SKM-1 treated with dmso at 0.1 percent for 144 hours (cell line): ENCODE measurements at regions not wholly inside any gene's neighbourhood (a gene's known extent, or its start where the extent isn't known, plus 50 kb on each side); places are given as distances from the start of the nearest gene placed in this dataset.

Source experiments
- DNase-seq: peaks from one replicate; lab custom pipeline; 2025; ENCODE audit not compliant: unreplicated experiment; lab: John Stamatoyannopoulos, UW

GRCh38 chr17:13978478-13978877 is 90.8 kb upstream of the COX10 start:
- DNase-seq, result peak; percentile 14

- no peak for DNase-seq
These were observed 87.4 kb upstream of the COX10 start for GRCh38 chr17:13981881-13982280.

- no peak for DNase-seq
These were observed 84.3 kb upstream of the COX10 start for GRCh38 chr17:13984956-13985355.

GRCh38 chr17:13986855-13987254 is 82.4 kb upstream of the COX10 start:
- DNase-seq, result no peak

DNA sequence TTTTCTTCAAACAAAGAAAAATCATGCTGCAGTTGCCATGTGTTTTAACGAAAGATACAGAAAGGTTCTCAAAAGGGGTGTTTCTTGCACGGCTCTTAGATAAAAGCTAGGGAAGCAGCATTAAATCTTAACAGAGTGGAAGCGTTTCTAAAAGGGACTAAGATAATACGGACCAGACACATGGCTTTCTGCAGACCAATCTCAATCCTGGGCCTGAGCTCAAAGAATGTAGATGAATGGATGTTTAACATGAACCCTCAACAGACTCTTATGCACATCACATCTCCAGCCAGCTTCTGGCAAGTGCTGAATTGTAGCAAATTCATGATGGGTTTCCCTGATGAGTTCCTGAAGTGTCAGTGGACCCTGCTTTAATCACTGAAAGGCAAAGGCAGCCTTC is 80.2 kb upstream of the COX10 start:
- DNase-seq, result no peak

DNA sequence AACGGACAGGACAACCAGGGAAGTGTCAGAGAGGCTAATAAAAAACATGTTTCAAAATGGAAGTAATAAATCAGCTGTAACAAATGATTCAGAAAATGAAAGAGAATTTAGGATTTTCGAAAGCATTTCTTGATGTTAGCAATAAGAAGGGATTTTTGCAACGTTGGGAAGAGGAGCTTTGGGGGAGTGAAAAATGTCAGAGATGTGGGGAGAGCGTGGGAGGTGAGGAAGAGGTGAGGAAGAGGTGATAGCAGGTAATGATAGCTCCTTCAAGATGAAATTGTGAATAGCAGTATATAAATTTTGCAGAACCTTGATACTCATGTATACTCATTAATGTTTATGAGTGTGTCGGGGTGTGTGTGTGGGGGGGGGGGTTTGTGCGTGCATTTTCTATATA is 76.2 kb upstream of the COX10 start:
- DNase-seq, result no peak

DNA sequence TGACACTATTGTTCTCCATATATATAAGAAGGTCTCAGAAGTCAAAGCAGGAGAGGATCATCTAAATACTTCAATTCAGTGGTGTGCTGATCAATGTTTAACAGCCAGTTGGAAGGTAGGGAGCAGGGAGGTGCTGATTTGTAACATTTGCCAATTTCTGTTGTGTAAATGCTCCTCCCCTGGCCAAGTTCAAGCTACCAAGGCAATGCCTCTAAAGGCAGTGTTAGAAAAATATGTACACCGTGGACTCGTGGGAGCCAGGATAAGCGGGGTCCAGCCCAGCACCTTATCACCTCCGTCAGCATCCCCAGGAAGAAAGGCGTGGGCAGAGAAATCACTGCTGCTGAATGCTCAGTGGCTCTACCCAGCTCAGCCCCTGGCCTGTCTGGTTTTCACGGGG is 75.3 kb upstream of the COX10 start:
- DNase-seq, result no peak

GRCh38 chr17:13995856-13996271 is 73.4 kb upstream of the COX10 start:
- DNase-seq, result no peak

GRCh38 chr17:13996276-13996675 is 73.0 kb upstream of the COX10 start:
- DNase-seq, result no peak

GRCh38 chr17:13996748-13997147 is 72.6 kb upstream of the COX10 start:
- DNase-seq, result no peak

DNA sequence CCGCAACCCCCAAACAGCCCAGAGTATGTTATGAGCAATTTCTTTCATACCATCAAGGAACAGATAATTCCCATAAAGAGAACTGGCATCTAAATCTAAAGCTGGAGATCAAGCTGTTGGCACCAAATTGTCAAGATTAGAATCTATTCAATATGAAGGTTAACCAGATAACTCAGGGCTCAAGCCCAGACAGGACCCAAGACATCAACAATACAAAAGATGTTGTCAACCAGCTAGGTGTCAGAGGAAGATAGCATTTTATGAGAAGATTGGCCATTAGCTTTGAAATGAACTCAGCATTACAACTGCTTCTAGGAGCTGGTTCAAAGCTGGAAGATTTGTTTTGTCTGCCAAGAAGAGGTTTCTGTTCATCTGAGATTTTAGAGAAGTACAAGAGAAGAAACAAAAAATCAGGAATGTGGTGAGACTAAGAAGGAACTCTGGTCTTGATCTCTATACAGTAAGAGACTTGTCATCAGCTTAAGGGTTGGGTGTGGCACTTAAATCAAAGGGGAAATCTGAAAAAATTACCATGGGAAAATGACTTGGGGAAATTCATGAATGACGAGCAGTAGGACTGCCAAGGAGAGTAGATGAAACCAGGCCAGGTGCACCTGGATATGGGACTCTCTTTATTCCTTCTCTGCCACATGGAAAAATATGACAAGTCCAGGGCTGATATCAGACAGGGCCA is 64.2 kb upstream of the COX10 start:
- no peak for DNase-seq

DNA sequence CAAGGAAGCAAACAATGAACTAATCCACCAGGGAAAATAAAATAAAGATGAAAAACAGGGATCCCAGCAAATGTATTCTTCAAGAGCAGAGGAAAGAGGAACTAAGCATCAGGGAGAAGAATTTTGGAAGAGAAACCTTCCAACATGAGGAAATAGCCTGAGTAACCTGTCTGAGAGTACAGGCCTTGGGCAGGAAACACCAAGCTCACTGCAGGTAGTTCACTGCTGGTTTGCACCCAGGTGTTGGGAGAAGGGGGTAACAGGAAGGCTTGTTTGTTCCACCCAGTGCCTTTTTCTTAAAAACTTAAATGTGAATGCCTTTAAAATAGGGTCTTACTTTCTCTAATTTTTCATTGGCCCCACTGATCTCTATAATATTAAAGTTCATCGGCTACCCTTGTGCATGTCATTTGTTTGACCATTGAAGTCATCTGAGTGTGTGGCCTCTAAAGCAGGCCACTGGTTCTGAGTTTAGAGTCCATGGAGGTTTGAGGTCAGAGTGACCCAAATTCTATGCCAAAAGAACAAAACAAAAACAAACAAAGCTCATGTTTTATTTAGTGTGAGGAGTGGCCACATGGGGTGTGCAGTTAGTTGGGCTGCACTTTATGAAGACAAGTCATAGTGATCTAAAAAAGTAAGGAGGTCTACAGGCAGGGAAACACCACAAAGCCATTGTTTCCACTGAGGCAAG is 62.9 kb upstream of the COX10 start:
- DNase-seq, result no peak

DNA sequence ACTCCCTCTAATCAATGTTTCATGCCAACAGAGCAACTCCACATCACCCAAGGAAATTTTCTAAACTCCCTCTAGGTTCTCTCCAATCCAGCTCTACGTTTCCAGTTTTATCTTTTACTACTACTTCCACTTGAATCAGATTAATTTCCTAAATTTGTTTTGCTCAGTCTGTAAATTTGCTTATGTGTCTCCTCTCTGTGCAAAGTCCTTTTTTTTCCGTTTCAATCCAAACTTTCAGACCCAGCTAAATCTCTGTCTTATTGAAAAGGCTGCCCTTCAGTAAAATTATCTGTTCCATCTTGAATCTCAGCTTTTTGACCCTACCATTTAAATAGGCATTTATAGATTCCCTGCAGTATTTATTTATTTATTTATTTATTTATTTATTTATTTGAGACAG is 61.4 kb upstream of the COX10 start:
- DNase-seq, result no peak

GRCh38 chr17:14011036-14011692 is 58.1 kb upstream of the COX10 start:
- no peak for DNase-seq

GRCh38 chr17:14011740-14012405 is 57.4 kb upstream of the COX10 start:
- DNase-seq, result no peak

GRCh38 chr17:14014657-14015056 is 54.6 kb upstream of the COX10 start:
- DNase-seq, result no peak

GRCh38 chr17:14015271-14015670 is 54.0 kb upstream of the COX10 start:
- no peak for DNase-seq

GRCh38 chr17:14016858-14017257 is 52.4 kb upstream of the COX10 start:
- no peak for DNase-seq

DNA sequence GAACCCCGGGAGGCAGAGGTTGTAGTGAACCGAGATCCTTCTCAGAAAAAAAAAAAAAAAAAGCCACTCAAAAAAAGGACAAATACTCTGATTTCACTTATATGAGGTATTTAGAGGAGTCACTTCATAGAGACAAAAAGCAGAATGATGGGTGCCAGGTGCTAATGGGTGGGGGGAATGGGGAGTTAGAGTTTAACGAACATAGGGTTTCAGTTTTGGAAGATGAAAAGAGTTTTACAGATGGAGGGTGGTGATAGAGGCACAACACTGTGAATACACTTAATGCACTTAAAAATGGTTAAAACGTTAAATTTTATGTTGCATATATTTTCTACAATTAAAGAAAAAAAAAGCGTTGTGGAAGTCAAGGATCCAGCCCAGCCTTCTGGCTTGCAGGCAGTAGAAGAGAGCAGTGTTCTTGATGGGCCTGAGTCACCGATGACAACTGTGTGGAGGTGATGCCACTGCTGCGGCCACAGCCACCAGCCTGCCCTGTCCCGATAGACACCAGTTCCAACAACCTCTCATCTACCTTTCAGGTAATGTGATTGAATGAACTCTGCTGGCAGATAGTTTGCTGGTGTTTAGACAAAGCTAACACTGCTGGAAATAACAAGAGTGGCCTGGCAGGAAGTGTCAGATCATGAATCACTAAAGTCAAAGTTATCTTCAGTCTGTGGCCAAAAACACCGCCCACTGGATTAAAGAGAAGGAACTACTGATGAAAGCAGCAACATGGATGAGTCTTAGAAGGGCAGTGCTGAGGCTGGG is 49.9 kb upstream of the COX10 start:
- no peak for DNase-seq
